Progenitor cell of endocrine pancreas (in vitro differentiated cells): ENCODE measurements at regions not wholly inside any gene's neighbourhood (a gene's known extent, or its start where the extent isn't known, plus 50 kb on each side); places are given as distances from the start of the nearest gene placed in this dataset.

ENCODE experiments used
- DNase-seq: peaks from one replicate; pipeline ENCODE4 v3.0.0; 2021; ENCODE audit warnings: low spot score; ENCODE audit not compliant: unreplicated experiment
- H3K27ac Mint-ChIP-seq: 2 replicates; pipeline ENCODE4 v1.8.0; 2021; ENCODE audit warnings: mild to moderate bottlenecking, moderate library complexity, mixed read lengths
- H3K27me3 Mint-ChIP-seq: 2 replicates; pipeline ENCODE4 v1.8.0; 2021; ENCODE audit warnings: mixed read lengths
- H3K36me3 Mint-ChIP-seq: 2 replicates; pipeline ENCODE4 v1.8.0; 2022; ENCODE audit warnings: mixed read lengths; ENCODE audit not compliant: insufficient read depth
- H3K4me1 Mint-ChIP-seq: 2 replicates; pipeline ENCODE4 v1.8.0; 2021; ENCODE audit warnings: low read depth, mixed read lengths
- H3K4me3 Mint-ChIP-seq: 2 replicates; pipeline ENCODE4 v1.8.0; 2021; ENCODE audit warnings: low read depth, mild to moderate bottlenecking, moderate library complexity, mixed read lengths
- H3K9me3 Mint-ChIP-seq: 2 replicates; pipeline ENCODE4 v1.8.0; 2021; ENCODE audit warnings: low read depth, mixed read lengths
- TF ChIP-seq, protein P1 (sequence below): fragments of 200-600 bp; sonication (generic); IDR thresholded peaks from one replicate; pipeline ENCODE4 v1.5.0; 2021; ENCODE audit warnings: antibody characterized with exemption, mild to moderate bottlenecking; ENCODE audit not compliant: unreplicated experiment

DNA sequence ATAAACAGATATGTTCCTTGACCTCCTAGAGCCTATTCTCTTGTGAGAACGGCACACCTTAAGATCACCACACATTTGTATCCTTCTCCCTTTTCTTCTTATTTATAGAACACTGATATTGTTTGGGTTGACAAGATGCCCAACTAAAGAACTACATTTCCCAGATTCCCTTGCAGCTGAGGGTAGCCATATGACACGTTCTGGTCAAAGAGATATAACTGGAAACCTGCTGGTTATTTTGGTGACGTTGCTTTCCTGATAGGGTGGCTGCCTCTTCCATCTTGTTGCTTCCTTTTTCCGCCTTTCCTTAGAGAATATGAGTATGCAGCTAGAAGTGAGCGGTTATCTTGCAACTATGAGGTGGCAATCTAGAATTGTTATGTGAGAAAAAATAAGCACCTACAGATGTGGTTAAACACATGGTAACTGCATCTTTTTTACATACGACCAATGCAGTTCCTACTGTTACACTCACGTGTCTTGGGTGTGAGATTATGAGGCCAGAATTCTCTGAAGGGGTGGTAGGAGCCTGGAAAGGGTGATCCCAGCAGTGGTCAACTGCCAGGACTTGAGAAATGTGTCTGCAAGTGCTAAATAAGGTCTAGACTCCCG is 72.9 kb downstream of the SEC61B start:
- H3K4me1 Mint-ChIP-seq: no peaks in the 10 kb centered on the region
- no peaks in the 10 kb centered on the region for H3K9me3 Mint-ChIP-seq
- TF ChIP-seq, protein P1, sequence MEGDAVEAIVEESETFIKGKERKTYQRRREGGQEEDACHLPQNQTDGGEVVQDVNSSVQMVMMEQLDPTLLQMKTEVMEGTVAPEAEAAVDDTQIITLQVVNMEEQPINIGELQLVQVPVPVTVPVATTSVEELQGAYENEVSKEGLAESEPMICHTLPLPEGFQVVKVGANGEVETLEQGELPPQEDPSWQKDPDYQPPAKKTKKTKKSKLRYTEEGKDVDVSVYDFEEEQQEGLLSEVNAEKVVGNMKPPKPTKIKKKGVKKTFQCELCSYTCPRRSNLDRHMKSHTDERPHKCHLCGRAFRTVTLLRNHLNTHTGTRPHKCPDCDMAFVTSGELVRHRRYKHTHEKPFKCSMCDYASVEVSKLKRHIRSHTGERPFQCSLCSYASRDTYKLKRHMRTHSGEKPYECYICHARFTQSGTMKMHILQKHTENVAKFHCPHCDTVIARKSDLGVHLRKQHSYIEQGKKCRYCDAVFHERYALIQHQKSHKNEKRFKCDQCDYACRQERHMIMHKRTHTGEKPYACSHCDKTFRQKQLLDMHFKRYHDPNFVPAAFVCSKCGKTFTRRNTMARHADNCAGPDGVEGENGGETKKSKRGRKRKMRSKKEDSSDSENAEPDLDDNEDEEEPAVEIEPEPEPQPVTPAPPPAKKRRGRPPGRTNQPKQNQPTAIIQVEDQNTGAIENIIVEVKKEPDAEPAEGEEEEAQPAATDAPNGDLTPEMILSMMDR: no peak
- no peak overlapping the region for H3K27ac Mint-ChIP-seq
- no peaks in the 10 kb centered on the region for H3K27me3 Mint-ChIP-seq
- H3K36me3 Mint-ChIP-seq: no peaks in the 10 kb centered on the region
- no peak overlapping the region for H3K4me3 Mint-ChIP-seq
- no peak for DNase-seq

DNA sequence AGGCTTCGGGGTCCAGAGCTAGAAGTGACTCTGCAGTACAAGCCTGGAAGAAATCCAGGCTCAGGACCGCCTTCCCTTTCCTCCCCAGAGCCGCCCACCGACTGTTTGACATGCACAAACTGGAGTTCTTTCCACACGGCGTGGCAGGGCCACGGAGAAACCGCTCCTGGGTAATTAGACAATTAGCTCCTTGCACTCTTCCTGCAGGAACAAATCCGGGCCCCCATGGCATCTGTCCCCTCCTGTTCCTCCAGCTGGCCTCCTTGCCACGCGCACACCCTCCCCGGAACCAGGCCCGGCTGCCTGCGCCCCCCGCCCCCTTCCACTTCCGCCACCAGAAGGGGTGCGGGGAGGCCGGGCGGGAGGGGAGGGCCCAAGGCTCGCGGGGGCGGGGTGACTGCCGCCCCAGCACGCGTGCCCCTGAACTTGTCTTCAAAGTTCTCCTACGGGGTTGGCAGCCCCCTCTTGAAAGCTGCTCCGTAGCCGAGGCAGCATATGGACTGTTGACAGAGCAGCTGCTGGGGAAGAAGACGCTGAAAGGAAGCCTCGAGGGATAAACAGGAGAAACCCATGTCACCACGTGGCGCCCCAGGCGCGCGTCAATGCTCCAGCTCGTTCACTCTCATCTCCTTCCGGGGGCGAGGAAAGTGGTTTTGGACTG is 74.3 kb downstream of the SEC61B start:
- Mint-ChIP-seq H3K36me3 (no peaks in the 10 kb centered on the region), H3K27ac (no peak overlapping the region), H3K27me3 (no peaks in the 10 kb centered on the region), H3K4me1 (peaks cover 2% of the 10 kb centered on the region), H3K4me3 (no peak overlapping the region), H3K9me3 (no peaks in the 10 kb centered on the region)
- no peak for DNase-seq
- TF ChIP-seq, protein P1: no peak

DNA sequence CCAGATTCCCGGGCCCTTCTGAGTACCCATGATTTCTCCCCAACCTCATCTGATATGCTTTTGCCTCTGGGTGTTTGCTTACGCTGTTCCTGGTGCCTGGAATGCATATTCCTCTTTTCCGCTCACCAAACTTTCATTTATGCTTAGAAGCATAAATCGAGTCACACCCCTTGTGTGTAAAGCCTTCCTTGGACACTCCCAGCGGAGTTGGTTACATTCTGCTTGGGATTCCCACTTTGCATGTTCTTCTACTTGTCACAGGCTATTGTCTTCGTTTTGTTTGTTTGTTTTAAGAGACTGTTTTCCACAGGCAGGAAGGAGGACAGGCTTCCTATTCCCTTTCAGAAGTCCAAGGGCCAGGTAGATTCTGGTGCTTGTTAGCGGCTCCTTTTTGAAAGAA is 76.5 kb downstream of the SEC61B start:
- TF ChIP-seq, protein P1: no peak
- Mint-ChIP-seq H3K36me3 (no peaks in the 10 kb centered on the region), H3K9me3 (no peaks in the 10 kb centered on the region), H3K4me3 (no peak overlapping the region), H3K4me1 (peaks cover 2% of the 10 kb centered on the region), H3K27me3 (no peaks in the 10 kb centered on the region), H3K27ac (peak overlapping the region; percentile 3)
- no peak for DNase-seq

DNA sequence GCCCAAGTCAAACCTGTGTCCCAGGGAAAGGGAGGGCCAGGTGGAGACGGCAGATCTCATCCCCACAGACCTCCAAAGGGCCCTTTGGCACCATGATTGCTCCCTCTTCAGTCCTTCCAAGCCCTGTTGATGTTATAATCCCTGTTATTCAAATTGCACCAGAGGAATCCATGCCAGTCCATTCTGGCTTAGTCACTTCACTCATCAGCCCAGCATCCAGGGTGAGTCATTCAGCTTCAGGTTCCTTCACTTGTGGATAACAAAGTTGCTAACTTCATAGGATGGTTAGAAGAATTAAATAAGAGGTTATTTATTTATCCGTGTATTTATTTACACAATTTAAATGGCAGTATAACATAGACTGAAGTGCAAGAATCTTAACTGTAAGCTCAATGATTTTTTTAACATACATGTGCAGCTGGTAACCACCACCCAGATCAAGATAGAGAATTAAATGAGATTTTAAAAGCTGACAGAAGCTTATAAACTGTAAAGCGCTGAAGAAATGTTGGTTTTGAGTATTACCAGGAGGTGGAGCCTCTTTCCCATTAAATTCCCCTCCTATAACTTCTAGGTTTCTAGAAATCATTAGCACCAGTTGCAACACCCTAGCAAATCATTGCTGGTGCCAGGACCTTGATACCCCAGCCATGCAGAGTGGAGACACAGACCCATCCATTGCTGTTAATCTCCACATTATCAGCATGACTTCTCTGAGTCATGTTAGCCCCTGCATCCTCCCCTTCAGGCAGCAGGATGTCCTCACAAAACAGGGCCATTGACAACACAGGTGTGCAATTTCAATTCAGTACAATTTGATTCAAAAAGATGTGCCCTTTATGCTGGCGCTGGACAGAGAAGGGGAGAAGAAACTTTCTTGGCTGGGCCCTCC is 77.4 kb downstream of the SEC61B start:
- Mint-ChIP-seq H3K27ac (no peak overlapping the region), H3K9me3 (no peaks in the 10 kb centered on the region), H3K27me3 (no peaks in the 10 kb centered on the region), H3K4me3 (no peak overlapping the region), H3K36me3 (no peaks in the 10 kb centered on the region), H3K4me1 (peaks cover 2% of the 10 kb centered on the region)
- DNase-seq: no peak
- TF ChIP-seq, protein P1: peak; percentile 31

DNA sequence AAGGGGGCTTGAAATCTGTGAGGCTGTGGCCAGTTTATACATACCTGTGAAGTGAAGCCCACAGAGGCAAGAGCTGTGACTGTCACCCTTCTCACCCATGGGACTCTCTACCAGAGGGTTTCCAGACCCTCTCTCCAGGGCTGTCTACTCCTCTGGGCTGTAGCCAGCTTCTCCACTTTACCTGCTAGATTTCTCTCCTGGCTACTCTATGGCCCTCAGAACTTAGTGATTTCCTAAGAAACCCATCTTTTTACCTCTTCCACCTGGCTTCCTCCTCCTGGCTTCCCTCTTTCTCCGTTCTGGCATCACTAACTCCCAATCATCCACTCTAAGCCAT is 78.0 kb downstream of the SEC61B start:
- TF ChIP-seq, protein P1: no peak
- no peak overlapping the region for H3K27ac Mint-ChIP-seq
- H3K4me1 Mint-ChIP-seq: peaks cover 2% of the 10 kb centered on the region
- no peaks in the 10 kb centered on the region for H3K27me3 Mint-ChIP-seq
- H3K9me3 Mint-ChIP-seq: no peaks in the 10 kb centered on the region
- no peak for DNase-seq
- H3K36me3 Mint-ChIP-seq: no peaks in the 10 kb centered on the region
- H3K4me3 Mint-ChIP-seq: no peak overlapping the region
